Small intestine (tissue), 7 donors: ENCODE measurements at regions not wholly inside any gene's neighbourhood (a gene's known extent, or its start where the extent isn't known, plus 50 kb on each side); places are given as distances from the start of the nearest gene placed in this dataset.
"Not testable (repeated sequence)": the region's sequence is repeated elsewhere in the genome, so short reads cannot be mapped to it uniquely, and the experiment has no call there.

Experiments
- DNase-seq, 2 donors: peaks; one replicate each; pipeline versions ENCODE4 v3.0.0 to v3.0.0-alpha.2; 2013
- FAIRE-seq: peaks from 2 replicates; lab custom pipeline; 2012; peaks lifted over from hg19 to GRCh38; lab: Jason Lieb, UNC
- H3K27ac ChIP-seq, 3 donors: one replicate each; pipeline ENCODE4 v1.5.1; 2013; ENCODE audit warnings: low read length in 2 of 3, mild to moderate bottlenecking in 2 of 3, control low read depth in 1 of 3, inconsistent platforms in 1 of 3, low read depth in 1 of 3, moderate library complexity in 1 of 3
- H3K27me3 ChIP-seq, 3 donors: one replicate each; pipeline ENCODE4 v1.6.1; 2013; ENCODE audit warnings: low read length in 3 of 3, inconsistent platforms in 1 of 3; ENCODE audit not compliant: control insufficient read depth in 3 of 3, insufficient read depth in 3 of 3
- H3K36me3 ChIP-seq, 3 donors: one replicate each; pipeline ENCODE4 v1.6.1; 2013; ENCODE audit warnings: low read length in 3 of 3, inconsistent platforms in 1 of 3, low read depth in 1 of 3, mild to moderate bottlenecking in 1 of 3, moderate library complexity in 1 of 3; ENCODE audit not compliant: control insufficient read depth in 3 of 3, insufficient read depth in 2 of 3
- H3K4me1 ChIP-seq, 3 donors: one replicate each; pipeline ENCODE4 v1.6.1; 2013; ENCODE audit warnings: low read length in 2 of 3, inconsistent platforms in 1 of 3, low read depth in 1 of 3, mild to moderate bottlenecking in 1 of 3, moderate library complexity in 1 of 3; ENCODE audit not compliant: control insufficient read depth in 3 of 3, insufficient read depth in 2 of 3
- H3K4me3 ChIP-seq, 3 donors: one replicate each; pipeline ENCODE4 v1.5.1; 2013; ENCODE audit warnings: low read length in 3 of 3, control low read depth in 1 of 3, inconsistent platforms in 1 of 3, low read depth in 1 of 3, mild to moderate bottlenecking in 1 of 3, moderate library complexity in 1 of 3
- H3K9me3 ChIP-seq, 2 donors: one replicate each; pipeline ENCODE4 v1.6.1; 2013; ENCODE audit warnings: low read depth in 1 of 2, low read length in 1 of 2; ENCODE audit not compliant: control insufficient read depth in 2 of 2, insufficient read depth in 1 of 2
- WGBS, 3 donors: extraction: QIAGEN DNeasy Blood & Tissue Kit; methylation state at CpG; one replicate each; pipeline ENCODE4 v1.1.7; 2013; 5-methylcytosine and 5-hydroxymethylcytosine counted together
- donor health status: healthy with polysubstance abuse.
- donor health status: control.
- donor health status: control.
- donor health status: Bipolar disorder and iron deficiency.
- donor health status: healthy.

DNA sequence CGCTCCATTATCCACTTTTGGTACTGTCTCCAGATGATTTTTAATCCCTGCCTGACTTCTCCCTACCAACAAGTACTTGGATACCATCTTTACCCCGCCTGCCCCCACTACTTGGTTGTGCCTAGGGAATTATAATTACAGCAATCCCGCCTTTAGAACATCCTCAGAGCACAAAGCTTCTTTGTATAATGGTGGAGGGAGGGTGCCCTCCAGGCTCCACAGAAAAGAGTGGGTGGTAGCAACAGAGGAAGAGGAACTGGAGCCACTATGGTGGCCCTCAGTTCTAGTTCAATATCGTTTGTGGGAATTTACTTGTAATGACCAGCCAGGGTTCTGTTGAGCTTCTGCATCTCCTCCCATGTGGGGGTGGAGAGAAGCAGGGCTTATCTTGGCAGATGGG is 79.0 kb upstream of the RNF38 start:
- Histone ChIP-seq H3K4me1 (no peaks in the 10 kb centered on the region), H3K36me3 (peaks cover 0 to 2% (median 0%) of the 10 kb centered on the region in 3 donors), H3K27ac (no peak overlapping the region), H3K9me3 (no peaks in the 10 kb centered on the region), H3K4me3 (no peak overlapping the region), H3K27me3 (no peaks in the 10 kb centered on the region)
- no peak for DNase-seq
- 68 to 85% (median 70%) methylated on average over 4 of the region's 4 CpGs for WGBS, 3 donors
- FAIRE-seq: no peak

DNA sequence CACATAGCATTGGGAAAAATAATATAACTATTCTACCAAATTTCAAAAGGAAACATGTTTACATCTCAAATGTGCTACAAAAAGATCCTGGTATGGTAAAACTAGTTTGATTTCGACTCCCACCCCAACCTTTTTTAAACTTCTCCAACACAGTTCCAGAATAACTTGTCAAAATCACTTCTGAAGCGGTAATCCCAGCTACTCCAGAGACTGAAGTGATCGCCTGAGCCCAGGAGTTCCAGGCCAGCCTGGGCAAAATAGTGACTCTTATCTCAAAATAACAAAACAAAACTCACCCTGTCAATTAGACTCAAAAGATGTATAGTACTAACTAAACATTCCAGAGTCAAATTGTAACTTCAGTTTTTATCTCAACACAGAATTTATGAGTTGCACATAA is 71.3 kb upstream of the RNF38 start:
- Histone ChIP-seq H3K4me3 (no peak overlapping the region), H3K27ac (peak overlapping the region; percentile 64 to 91 (median 88)), H3K9me3 (no peaks in the 10 kb centered on the region), H3K4me1 (peaks cover 0 to 15% (median 0%) of the 10 kb centered on the region in 3 donors), H3K27me3 (no peaks in the 10 kb centered on the region), H3K36me3 (no peaks in the 10 kb centered on the region)
- DNase-seq (no peak), FAIRE-seq (no peak)
- WGBS, 3 donors: 48 to 59% (median 50%) methylated on average over 3 of the region's 3 CpGs

DNA sequence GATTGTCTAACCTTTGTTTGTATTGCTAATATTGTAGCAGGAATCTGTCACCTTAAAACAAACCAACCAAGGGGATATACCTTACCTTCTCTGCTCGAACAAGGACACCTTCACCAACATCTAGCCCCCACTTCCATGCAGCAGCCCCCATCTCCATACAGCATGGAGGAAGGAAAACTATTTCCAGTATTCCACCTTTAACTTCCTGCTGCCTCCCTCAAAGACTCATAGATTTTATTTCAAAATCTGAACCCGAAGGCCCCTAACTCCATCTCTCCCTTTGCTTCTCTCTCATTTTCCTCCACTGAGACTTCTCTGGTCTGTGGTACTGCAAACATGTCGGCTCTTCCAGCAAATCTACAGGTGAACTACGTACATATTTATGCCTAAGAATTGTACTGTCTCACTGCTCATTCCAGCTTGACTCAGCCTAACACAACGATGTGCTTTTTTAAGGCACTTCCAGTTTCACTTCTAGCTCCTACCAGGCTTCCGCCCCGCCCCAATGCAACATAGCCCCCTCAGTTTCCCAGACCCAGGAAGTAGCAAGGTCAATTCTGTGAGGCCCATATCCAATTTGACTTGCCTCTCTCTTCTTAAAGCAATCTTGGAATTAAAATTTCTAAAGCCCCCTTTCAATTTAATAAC is 70.7 kb upstream of the RNF38 start:
- Histone ChIP-seq H3K4me1 (peaks cover 0 to 15% (median 0%) of the 10 kb centered on the region in 3 donors), H3K36me3 (no peaks in the 10 kb centered on the region), H3K27me3 (no peaks in the 10 kb centered on the region), H3K9me3 (no peaks in the 10 kb centered on the region), H3K27ac (peak overlapping the region; percentile 89 to 93 (median 91)), H3K4me3 (peak overlapping the region in 2 of 3 donors; percentile 32 to 39)
- DNase-seq (peak; percentile 79 to 82), FAIRE-seq (peak; percentile 26)
- 1 to 5% (median 4%) methylated on average over 7 of the region's 7 CpGs for WGBS, 3 donors

DNA sequence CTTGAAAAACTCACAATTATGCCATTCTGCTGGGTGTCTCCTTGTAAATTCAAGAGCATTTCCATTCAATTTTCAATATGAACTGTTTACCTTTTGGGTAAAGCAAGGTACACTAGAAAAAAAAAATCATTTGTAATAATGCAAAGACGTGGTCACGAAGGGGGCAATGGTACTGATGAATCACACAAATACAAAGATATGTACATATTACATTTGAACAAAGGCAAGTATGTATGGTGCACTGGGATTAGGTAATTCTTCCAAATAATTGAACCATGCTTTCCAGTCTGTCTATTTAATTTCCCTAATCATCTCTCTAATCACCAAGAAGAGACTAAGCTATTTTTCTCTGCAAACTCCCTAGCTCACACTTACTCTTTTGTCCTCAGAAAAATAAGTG is 63.4 kb upstream of the RNF38 start:
- H3K27ac ChIP-seq: no peak overlapping the region
- no peaks in the 10 kb centered on the region for H3K9me3 ChIP-seq
- WGBS, 3 donors: 58 to 72% (median 70%) methylated on average over 2 of the region's 2 CpGs
- H3K27me3 ChIP-seq: no peaks in the 10 kb centered on the region
- FAIRE-seq: no peak
- no peaks in the 10 kb centered on the region for H3K4me1 ChIP-seq
- H3K4me3 ChIP-seq: no peak overlapping the region
- H3K36me3 ChIP-seq: peaks cover 0 to under 1% (median 0%) of the 10 kb centered on the region in 3 donors
- DNase-seq: no peak

DNA sequence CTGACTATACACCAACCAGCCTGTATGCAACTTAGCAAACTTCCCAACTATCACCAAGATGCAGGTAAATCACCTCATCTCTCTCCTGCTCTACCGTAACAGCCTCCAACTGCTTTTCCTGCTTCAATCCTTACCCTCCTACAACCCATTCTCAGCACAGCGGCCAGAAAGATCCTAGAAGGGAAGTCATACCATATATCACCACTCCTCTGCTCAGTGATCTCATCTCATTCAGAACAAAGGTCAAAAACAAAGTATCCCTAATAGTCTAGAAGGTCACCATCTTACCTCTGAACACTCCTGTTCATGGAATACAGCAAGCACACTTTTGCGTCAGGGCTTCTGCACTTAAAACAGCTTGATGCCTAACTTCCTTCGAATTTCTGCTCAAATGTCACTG is 62.2 kb upstream of the RNF38 start:
- no peak overlapping the region for H3K27ac ChIP-seq
- no peaks in the 10 kb centered on the region for H3K9me3 ChIP-seq
- H3K4me1 ChIP-seq: no peaks in the 10 kb centered on the region
- no peak for FAIRE-seq
- no peak overlapping the region for H3K4me3 ChIP-seq
- DNase-seq: peak in 1 of 2 donors; percentile 19
- WGBS, 3 donors: 95% methylated on average over 4 of the region's 4 CpGs
- peaks cover 0 to 4% (median 0%) of the 10 kb centered on the region in 3 donors for H3K36me3 ChIP-seq
- H3K27me3 ChIP-seq: no peaks in the 10 kb centered on the region

DNA sequence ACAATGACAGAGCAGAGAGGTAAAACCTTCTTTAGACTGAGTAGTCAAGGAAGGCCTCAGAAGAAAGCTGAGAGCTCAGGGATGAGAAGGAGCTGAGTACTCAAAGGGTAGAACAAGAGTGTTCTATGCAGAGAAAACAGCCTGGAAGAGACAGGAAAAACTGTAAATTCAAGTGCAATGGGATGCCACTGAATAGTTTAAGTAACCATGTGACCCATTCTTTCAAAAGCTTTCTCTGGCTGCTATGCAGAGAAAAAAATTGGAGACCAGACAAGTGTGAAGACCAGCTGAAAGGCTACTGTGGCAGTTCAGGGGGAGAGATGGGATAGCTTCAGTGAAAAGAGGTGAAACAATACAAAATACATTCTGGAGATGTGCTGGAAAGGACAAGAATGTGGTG is 61.3 kb upstream of the RNF38 start:
- H3K27ac ChIP-seq: no peak overlapping the region
- H3K9me3 ChIP-seq: no peaks in the 10 kb centered on the region
- H3K4me1 ChIP-seq: no peaks in the 10 kb centered on the region
- H3K27me3 ChIP-seq: no peaks in the 10 kb centered on the region
- peaks cover 0 to 4% (median 0%) of the 10 kb centered on the region in 3 donors for H3K36me3 ChIP-seq
- no peak for DNase-seq
- no peak overlapping the region for H3K4me3 ChIP-seq
- no peak for FAIRE-seq

DNA sequence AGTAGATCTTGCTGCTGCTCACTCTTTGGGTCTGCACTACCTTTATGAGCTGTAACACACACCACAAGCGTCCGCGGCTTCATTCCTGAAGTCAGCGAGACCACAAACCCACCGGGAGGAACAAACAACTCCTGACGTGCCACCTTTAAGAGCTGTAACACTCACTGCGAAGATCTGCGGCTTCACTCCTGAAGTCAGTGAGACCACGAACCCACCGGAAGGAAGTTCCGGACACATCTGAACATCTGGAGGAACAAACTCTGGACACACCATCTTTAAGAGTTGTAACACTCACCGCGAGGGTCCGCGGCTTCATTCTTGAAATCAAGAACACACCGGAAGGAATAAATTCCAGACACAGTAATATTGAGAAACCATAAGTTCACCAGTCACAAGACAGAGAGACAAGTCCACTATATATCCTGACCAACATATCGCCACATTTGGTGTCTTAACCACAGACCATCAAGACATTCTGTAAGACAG is 58.4 kb upstream of the RNF38 start:
- FAIRE-seq, H3K27me3 ChIP-seq, H3K4me3 ChIP-seq, H3K4me1 ChIP-seq, H3K9me3 ChIP-seq: not testable (repeated sequence)
- peak in 1 of 2 donors; percentile 31 for DNase-seq
- Histone ChIP-seq H3K27ac (peak overlapping the region in 1 of 3 donors; percentile 21), H3K36me3 (peaks cover 0 to 11% (median 0%) of the 10 kb centered on the region in 3 donors)
- 72 to 85% (median 73%) methylated on average over 17 of the region's 17 CpGs for WGBS, 3 donors

DNA sequence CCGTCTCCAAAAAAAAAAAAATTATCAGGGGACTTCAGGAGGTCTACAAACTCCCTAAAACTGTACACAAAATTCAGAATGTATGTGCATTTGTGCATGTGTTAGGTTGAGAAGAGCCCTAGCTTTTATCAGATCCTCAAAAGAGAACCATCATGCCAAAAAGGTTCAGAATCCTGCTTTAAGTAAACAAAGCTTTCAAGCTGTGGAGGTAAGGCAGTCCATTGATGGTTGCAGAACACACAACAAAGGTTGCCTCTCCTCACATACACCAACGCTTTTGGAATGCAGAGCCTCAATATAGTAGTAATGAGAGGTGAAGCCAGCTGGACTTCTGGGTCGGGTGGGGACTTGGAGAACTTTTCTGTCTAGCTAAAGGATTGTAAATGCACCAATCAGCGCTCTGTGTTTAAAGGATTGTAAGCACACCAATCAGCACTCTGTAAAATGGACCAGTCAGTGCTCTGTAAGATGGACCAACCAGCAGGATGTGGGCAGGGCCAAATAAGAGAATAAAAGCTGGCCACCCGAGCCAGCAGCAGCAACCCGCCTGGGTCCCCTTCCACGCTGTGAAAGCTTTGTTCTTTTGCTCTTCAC is 57.9 kb upstream of the RNF38 start:
- Histone ChIP-seq H3K4me3 (no peak overlapping the region), H3K36me3 (peaks cover 0 to 11% (median 0%) of the 10 kb centered on the region in 3 donors), H3K9me3 (no peaks in the 10 kb centered on the region), H3K27ac (peak overlapping the region in 1 of 3 donors; percentile 21), H3K27me3 (no peaks in the 10 kb centered on the region), H3K4me1 (no peaks in the 10 kb centered on the region)
- WGBS, 3 donors: 70 to 78% (median 73%) methylated on average over 7 of the region's 7 CpGs
- FAIRE-seq: no peak
- no peak for DNase-seq
